Mesothelial cell of epicardium (in vitro differentiated cells): ENCODE measurements at regions not wholly inside any gene's neighbourhood (a gene's known extent, or its start where the extent isn't known, plus 50 kb on each side); places are given as distances from the start of the nearest gene placed in this dataset.

Source experiments
- DNase-seq, 2 experiments: peaks; one replicate each; pipeline ENCODE4 v3.0.0; 2021; ENCODE audit warnings: low spot score in 2 of 2; ENCODE audit not compliant: unreplicated experiment in 2 of 2
- H3K27ac Mint-ChIP-seq: 2 replicates; pipeline ENCODE4 v1.8.0; 2021; ENCODE audit warnings: mixed read lengths
- H3K27me3 Mint-ChIP-seq: 2 replicates; pipeline ENCODE4 v1.8.0; 2021; ENCODE audit warnings: low read depth, mixed read lengths
- H3K36me3 Mint-ChIP-seq: 2 replicates; pipeline ENCODE4 v1.8.0; 2021; ENCODE audit warnings: mixed read lengths
- H3K4me1 Mint-ChIP-seq: 2 replicates; pipeline ENCODE4 v1.8.0; 2021; ENCODE audit warnings: mixed read lengths
- H3K4me3 Mint-ChIP-seq: 2 replicates; pipeline ENCODE4 v1.8.0; 2021; ENCODE audit warnings: mild to moderate bottlenecking, moderate library complexity, mixed read lengths
- H3K9me3 Mint-ChIP-seq: 2 replicates; pipeline ENCODE4 v1.8.0; 2021; ENCODE audit warnings: mixed read lengths
- CTCF ChIP-seq: fragments of 200-600 bp; sonication (generic); IDR thresholded peaks from one replicate; pipeline ENCODE4 v1.5.0; 2021; ENCODE audit warnings: antibody characterized with exemption; ENCODE audit not compliant: unreplicated experiment

GRCh38 chr9:22373636-22374035 lies 73.0 kb upstream of the DMRTA1 start:
- H3K36me3 Mint-ChIP-seq = no peaks in the 10 kb centered on the region
- DNase-seq = no peak
- H3K4me1 Mint-ChIP-seq = no peaks in the 10 kb centered on the region
- TF ChIP-seq CTCF = no peak
- peaks cover 13% of the 10 kb centered on the region for H3K9me3 Mint-ChIP-seq
- no peak overlapping the region for H3K4me3 Mint-ChIP-seq
- H3K27me3 Mint-ChIP-seq = peaks cover 1% of the 10 kb centered on the region
- no peak overlapping the region for H3K27ac Mint-ChIP-seq

DNA sequence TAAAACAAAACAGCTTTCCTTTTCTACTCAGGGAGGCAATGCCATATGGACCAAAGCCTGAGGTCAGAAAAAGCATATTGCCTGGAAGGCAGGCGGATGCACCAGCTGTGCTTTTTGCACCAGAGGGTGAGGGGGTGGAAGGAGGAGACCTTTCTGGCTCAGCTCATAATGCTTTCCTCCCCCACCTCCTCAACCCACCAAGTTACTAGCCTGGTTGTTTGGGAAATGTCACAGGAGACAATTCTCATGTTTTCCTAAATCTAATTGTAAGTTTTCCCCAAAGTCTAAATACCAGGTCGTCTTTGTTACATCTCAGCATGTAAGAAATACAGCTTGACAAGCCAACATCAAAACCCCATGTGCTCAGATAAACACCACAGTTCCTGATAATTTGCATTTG lies 72.6 kb upstream of the DMRTA1 start:
- H3K4me3 Mint-ChIP-seq = no peak overlapping the region
- no peaks in the 10 kb centered on the region for H3K4me1 Mint-ChIP-seq
- H3K9me3 Mint-ChIP-seq = peaks cover 9% of the 10 kb centered on the region
- no peaks in the 10 kb centered on the region for H3K36me3 Mint-ChIP-seq
- H3K27ac Mint-ChIP-seq = no peak overlapping the region
- TF ChIP-seq CTCF = no peak
- peaks cover 1% of the 10 kb centered on the region for H3K27me3 Mint-ChIP-seq
- no peak for DNase-seq

- no peak for TF ChIP-seq CTCF
- H3K4me3 Mint-ChIP-seq = no peak overlapping the region
- H3K36me3 Mint-ChIP-seq = no peaks in the 10 kb centered on the region
- no peak overlapping the region for H3K27ac Mint-ChIP-seq
- DNase-seq = no peak
- H3K27me3 Mint-ChIP-seq = peaks cover 4% of the 10 kb centered on the region
- no peaks in the 10 kb centered on the region for H3K9me3 Mint-ChIP-seq
- no peaks in the 10 kb centered on the region for H3K4me1 Mint-ChIP-seq
These were observed 67.4 kb upstream of the DMRTA1 start for GRCh38 chr9:22379272-22379671.

GRCh38 chr9:22381170-22381569 lies 65.5 kb upstream of the DMRTA1 start:
- Mint-ChIP-seq H3K4me1 (no peaks in the 10 kb centered on the region), H3K4me3 (no peak overlapping the region)

GRCh38 chr9:22382331-22382730 lies 64.3 kb upstream of the DMRTA1 start:
- H3K4me3 Mint-ChIP-seq = no peak overlapping the region
- H3K36me3 Mint-ChIP-seq = no peaks in the 10 kb centered on the region
- H3K27me3 Mint-ChIP-seq = peaks cover 3% of the 10 kb centered on the region
- no peaks in the 10 kb centered on the region for H3K4me1 Mint-ChIP-seq
- no peak overlapping the region for H3K27ac Mint-ChIP-seq
- DNase-seq = no peak
- no peaks in the 10 kb centered on the region for H3K9me3 Mint-ChIP-seq
- no peak for TF ChIP-seq CTCF

More at GRCh38 chr9:22381170-22381569, 65.5 kb upstream of the DMRTA1 start:
- Mint-ChIP-seq H3K9me3 (no peaks in the 10 kb centered on the region), H3K36me3 (no peaks in the 10 kb centered on the region), H3K27ac (no peak overlapping the region), H3K27me3 (peaks cover 4% of the 10 kb centered on the region)
- no peak for DNase-seq
- no peak for TF ChIP-seq CTCF

DNA sequence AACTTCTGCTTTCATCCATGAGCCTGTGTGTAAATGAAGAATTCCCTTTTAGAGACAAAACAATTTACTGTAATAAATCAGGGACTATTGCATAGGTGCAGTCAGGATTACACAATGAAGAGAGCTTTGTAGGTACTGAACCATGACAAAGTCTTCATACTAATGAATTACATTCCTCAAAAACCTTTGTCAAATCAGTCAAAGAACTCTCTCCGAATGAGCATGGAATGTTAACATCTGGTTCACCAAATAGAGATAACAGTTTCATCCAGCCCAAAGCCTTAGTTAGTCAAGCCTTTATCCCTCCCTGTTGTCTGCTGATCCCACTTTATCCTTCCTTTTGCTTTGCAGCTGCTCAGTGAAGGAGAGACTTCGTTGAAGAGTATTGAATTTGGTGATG lies 62.9 kb upstream of the DMRTA1 start:
- H3K9me3 Mint-ChIP-seq = no peaks in the 10 kb centered on the region
- peaks cover 3% of the 10 kb centered on the region for H3K27me3 Mint-ChIP-seq
- H3K4me3 Mint-ChIP-seq = no peak overlapping the region
- no peak overlapping the region for H3K27ac Mint-ChIP-seq
- H3K4me1 Mint-ChIP-seq = no peaks in the 10 kb centered on the region
- no peak for DNase-seq
- no peak for TF ChIP-seq CTCF
- H3K36me3 Mint-ChIP-seq = no peaks in the 10 kb centered on the region
